ENCODE measurements at regions not wholly inside any gene's neighbourhood (a gene's known extent, or its start where the extent isn't known, plus 50 kb on each side); places are given as distances from the start of the nearest gene placed in this dataset.

GRCh38 chr12:89863493-89863938 lies 154.9 kb upstream of the ATP2B1 start:
- peak overlapping the region; percentile 62 for H3K27ac ChIP-seq

GRCh38 chr12:89862511-89863445 lies 154.1 kb upstream of the ATP2B1 start:
- Histone ChIP-seq H3K4me1 (peaks cover 10% of the 10 kb centered on the region), H3K27ac (peak overlapping the region; percentile 62), H3K27me3 (ENCODE audit: insufficient read depth in 3 of 3, low read length in 2 of 3) (no peaks in the 10 kb centered on the region), H3K9me3 (no peaks in the 10 kb centered on the region), H3K4me3 (no peak overlapping the region), H3K36me3 (ENCODE audit: insufficient read depth in 1 of 2, low read depth in 1 of 2) (no peaks in the 10 kb centered on the region)
- DNase-seq, result no peak
- WGBS, 3 donors, result 37 to 56% (median 41%) methylated on average over 7 of the region's 7 CpGs
- peak in 2 of 4 donors; percentile 63 to 64 for ATAC-seq
- intact Hi-C loops (cut with DNase I), result no loop called here
- TF ChIP-seq CTCF (IDR thresholded peaks at IDR 0.05), result no peak

More at GRCh38 chr12:89863493-89863938, 154.9 kb upstream of the ATP2B1 start:
- intact Hi-C loops (cut with DNase I), result no loop called here
- Histone ChIP-seq H3K4me3 (no peak overlapping the region), H3K27me3 (ENCODE audit: insufficient read depth in 3 of 3, low read length in 2 of 3) (no peaks in the 10 kb centered on the region), H3K36me3 (ENCODE audit: insufficient read depth in 1 of 2, low read depth in 1 of 2) (no peaks in the 10 kb centered on the region), H3K9me3 (no peaks in the 10 kb centered on the region), H3K4me1 (peaks cover 10% of the 10 kb centered on the region)
- no peak for TF ChIP-seq CTCF (IDR thresholded peaks at IDR 0.05)
- ATAC-seq, result peak in 1 of 4 donors; percentile 8
- DNase-seq, result no peak
- WGBS, 3 donors, result 78 to 88% (median 80%) methylated on average over 7 of the region's 7 CpGs

GRCh38 chr12:89861086-89861485 lies 152.4 kb upstream of the ATP2B1 start:
- Histone ChIP-seq H3K27ac (no peak overlapping the region), H3K4me1 (peaks cover 10% of the 10 kb centered on the region), H3K27me3 (ENCODE audit: insufficient read depth in 3 of 3, low read length in 2 of 3) (no peaks in the 10 kb centered on the region), H3K9me3 (no peaks in the 10 kb centered on the region), H3K4me3 (no peak overlapping the region), H3K36me3 (ENCODE audit: insufficient read depth in 1 of 2, low read depth in 1 of 2) (no peaks in the 10 kb centered on the region)
- no peak for ATAC-seq
- DNase-seq, result no peak
- WGBS, 3 donors, result 80 to 90% (median 88%) methylated on average over 3 of the region's 3 CpGs
- intact Hi-C loops (cut with DNase I), result no loop called here
- no peak for TF ChIP-seq CTCF (IDR thresholded peaks at IDR 0.05)

GRCh38 chr12:89859508-89860220 lies 151.0 kb upstream of the ATP2B1 start:
- peaks cover 10% of the 10 kb centered on the region for H3K4me1 ChIP-seq
- no peaks in the 10 kb centered on the region for H3K27me3 ChIP-seq (ENCODE audit: insufficient read depth in 3 of 3, low read length in 2 of 3)
- ATAC-seq, result no peak
- no peaks in the 10 kb centered on the region for H3K9me3 ChIP-seq
- 0 to 52% (median 0%) methylated on average over 1 of the region's 1 CpG for WGBS, 3 donors
- no peaks in the 10 kb centered on the region for H3K36me3 ChIP-seq (ENCODE audit: insufficient read depth in 1 of 2, low read depth in 1 of 2)
- intact Hi-C loops (cut with DNase I), result no loop called here
- DNase-seq, result no peak
- TF ChIP-seq CTCF (IDR thresholded peaks at IDR 0.05), result no peak
- H3K4me3 ChIP-seq, result no peak overlapping the region
- no peak overlapping the region for H3K27ac ChIP-seq

Measured in psoas muscle (tissue), 7 donors.